Activated B cell treated with CpG ODN at 0.5 μM for 24 hours (primary cell): ENCODE measurements at regions not wholly inside any gene's neighbourhood (a gene's known extent, or its start where the extent isn't known, plus 50 kb on each side); places are given as distances from the start of the nearest gene placed in this dataset.

Experiments
- ATAC-seq: fragments of 200-7000 bp; cut with Tn5 transposase; one replicate; pipeline ENCODE4 v1.10.0; 2021; ENCODE audit warnings: low read depth, mild to moderate bottlenecking, moderate library complexity
- CTCF ChIA-PET: fragments of 350-600 bp; sonication (Branson Sonifier 250); formaldehyde crosslinking; loops from one replicate; lab custom pipeline; 2021; ENCODE audit warnings: antibody characterized with exemption; lab: Charles Lee
- POLR2A ChIA-PET: fragments of 350-600 bp; sonication (Branson Sonifier 250); formaldehyde crosslinking; loops from one replicate; lab custom pipeline; 2021; ENCODE audit warnings: antibody characterized with exemption; lab: Charles Lee
- DNase-seq: peaks from one replicate; pipeline ENCODE4 v3.0.0; 2022
- H3K27ac Mint-ChIP-seq: one replicate; pipeline ENCODE4 v1.8.0; 2020; ENCODE audit warnings: mixed read lengths
- H3K27me3 Mint-ChIP-seq: one replicate; pipeline ENCODE4 v1.8.0; 2021; ENCODE audit warnings: mixed read lengths
- H3K36me3 Mint-ChIP-seq: one replicate; pipeline ENCODE4 v1.8.0; 2021; ENCODE audit warnings: low read depth, mixed read lengths
- H3K4me1 Mint-ChIP-seq: one replicate; pipeline ENCODE4 v1.8.0; 2021; ENCODE audit warnings: mixed read lengths
- H3K4me3 Mint-ChIP-seq: one replicate; pipeline ENCODE4 v1.8.0; 2020; ENCODE audit warnings: mild to moderate bottlenecking, mixed read lengths
- H3K9me3 Mint-ChIP-seq: one replicate; pipeline ENCODE4 v1.8.0; 2020; ENCODE audit warnings: mixed read lengths
- CTCF ChIP-seq: fragments of 200-600 bp; IDR thresholded peaks from one replicate; pipeline ENCODE4 v1.8.0; 2022; ENCODE audit warnings: antibody characterized with exemption, mild to moderate bottlenecking
- intact Hi-C: fragments of 100-400 bp; cut with micrococcal nuclease; formaldehyde crosslinking; loops from one replicate; pipeline ENCODE4 v1.15.1; 2024

GRCh38 chr11:104819603-104820002, 78.7 kb downstream of the CASP12 start:
- no peaks in the 10 kb centered on the region for H3K9me3 Mint-ChIP-seq
- H3K27me3 Mint-ChIP-seq: no peaks in the 10 kb centered on the region
- DNase-seq (no peak), ATAC-seq (no peak)
- no peak overlapping the region for H3K4me3 Mint-ChIP-seq
- CTCF ChIA-PET: no interaction called here
- no peak for TF ChIP-seq CTCF
- intact Hi-C loops: no loop called here
- H3K27ac Mint-ChIP-seq: no peak overlapping the region
- peaks cover 3% of the 10 kb centered on the region for H3K4me1 Mint-ChIP-seq
- no peaks in the 10 kb centered on the region for H3K36me3 Mint-ChIP-seq
- POLR2A ChIA-PET: no interaction called here

DNA sequence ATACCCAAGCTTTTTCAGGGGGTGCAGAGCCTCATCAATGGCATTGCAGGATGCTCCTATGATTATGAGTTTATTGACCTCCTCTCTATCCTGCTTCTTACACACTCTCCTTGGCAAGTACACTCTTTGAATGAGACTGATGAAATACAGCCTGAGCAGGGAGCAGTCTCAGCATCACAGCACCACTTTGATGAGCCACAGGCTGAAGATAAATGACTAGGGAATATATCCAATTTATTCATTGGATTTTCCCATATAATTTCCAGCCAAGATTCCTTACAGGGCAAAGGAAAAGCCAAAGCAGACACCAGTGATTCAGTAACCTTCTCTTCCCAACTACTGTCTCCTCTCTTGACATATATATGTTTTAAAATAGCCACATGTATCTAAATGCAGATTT, 79.2 kb downstream of the CASP12 start:
- ChIA-PET CTCF (no interaction called here), POLR2A (no interaction called here)
- ATAC-seq: no peak
- intact Hi-C loops: no loop called here
- H3K4me3 Mint-ChIP-seq: no peak overlapping the region
- no peak overlapping the region for H3K27ac Mint-ChIP-seq
- DNase-seq: no peak
- H3K4me1 Mint-ChIP-seq: peaks cover 3% of the 10 kb centered on the region
- no peak for TF ChIP-seq CTCF
- no peaks in the 10 kb centered on the region for H3K27me3 Mint-ChIP-seq
- no peaks in the 10 kb centered on the region for H3K36me3 Mint-ChIP-seq
- no peaks in the 10 kb centered on the region for H3K9me3 Mint-ChIP-seq

- POLR2A ChIA-PET: no interaction called here
- TF ChIP-seq CTCF: no peak
- CTCF ChIA-PET: no interaction called here
Observed at GRCh38 chr11:104817973-104818372, 80.3 kb downstream of the CASP12 start.

GRCh38 chr11:104813532-104813931, 84.7 kb downstream of the CASP12 start:
- intact Hi-C loops: no loop called here
- no peak for TF ChIP-seq CTCF
- Mint-ChIP-seq H3K27me3 (no peaks in the 10 kb centered on the region), H3K27ac (no peak overlapping the region), H3K9me3 (no peaks in the 10 kb centered on the region), H3K4me1 (no peaks in the 10 kb centered on the region), H3K4me3 (no peak overlapping the region), H3K36me3 (no peaks in the 10 kb centered on the region)
- CTCF ChIA-PET: no interaction called here
- POLR2A ChIA-PET: no interaction called here
- no peak for DNase-seq
- no peak for ATAC-seq

More at GRCh38 chr11:104817973-104818372, 80.3 kb downstream of the CASP12 start:
- peaks cover 3% of the 10 kb centered on the region for H3K4me1 Mint-ChIP-seq
- no peak overlapping the region for H3K27ac Mint-ChIP-seq
- no peaks in the 10 kb centered on the region for H3K27me3 Mint-ChIP-seq
- no peak overlapping the region for H3K4me3 Mint-ChIP-seq
- no peak for DNase-seq
- no peaks in the 10 kb centered on the region for H3K36me3 Mint-ChIP-seq
- H3K9me3 Mint-ChIP-seq: no peaks in the 10 kb centered on the region
- no peak for ATAC-seq
- intact Hi-C loops: loop anchor here (2.0 kb wide), 1 partner anchor 13 kb away; no protein-coding TSS in a partner anchor

DNA sequence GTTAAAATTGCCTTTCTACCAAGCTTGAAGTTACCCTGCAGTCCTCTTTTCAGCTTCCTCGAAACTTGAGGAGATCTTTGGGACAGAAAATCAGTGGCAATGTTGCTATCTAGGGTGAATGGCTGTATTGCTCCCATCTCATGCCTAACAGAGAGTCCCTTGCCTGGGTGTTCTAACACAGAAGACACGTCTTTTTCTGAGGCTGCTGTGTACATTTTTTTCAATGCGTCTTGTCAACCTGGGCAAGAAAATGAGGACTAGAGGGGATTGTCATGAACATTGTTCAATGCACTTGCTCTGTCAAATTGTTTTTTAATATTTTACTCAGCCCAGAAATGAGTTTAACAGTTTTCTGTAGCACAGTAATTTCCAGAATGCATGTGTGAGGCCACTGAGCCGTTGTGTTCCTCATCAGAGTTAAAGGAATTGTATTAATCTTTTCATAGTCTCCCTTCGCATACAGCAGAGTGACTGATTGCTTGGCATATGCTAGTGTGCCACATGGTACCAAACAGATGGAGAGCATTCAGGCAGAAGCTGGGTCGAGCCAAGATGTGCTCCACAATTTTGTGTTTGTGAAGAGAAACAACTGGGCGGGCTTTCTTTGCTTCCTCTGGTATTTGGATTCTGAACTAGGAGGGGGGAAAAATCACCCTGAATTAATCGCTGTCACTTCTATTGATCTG, 86.0 kb downstream of the CASP12 start:
- CTCF ChIA-PET: no interaction called here
- Mint-ChIP-seq H3K9me3 (no peaks in the 10 kb centered on the region), H3K27me3 (no peaks in the 10 kb centered on the region), H3K4me3 (no peak overlapping the region), H3K27ac (no peak overlapping the region), H3K36me3 (no peaks in the 10 kb centered on the region), H3K4me1 (no peaks in the 10 kb centered on the region)
- DNase-seq (no peak), ATAC-seq (no peak)
- POLR2A ChIA-PET: no interaction called here
- intact Hi-C loops: no loop called here
- TF ChIP-seq CTCF: no peak
